ENCODE measurements at regions not wholly inside any gene's neighbourhood (a gene's known extent, or its start where the extent isn't known, plus 50 kb on each side); places are given as distances from the start of the nearest gene placed in this dataset.
"Not testable (repeated sequence)": the region's sequence is repeated elsewhere in the genome, so short reads cannot be mapped to it uniquely, and the experiment has no call there.

DNA sequence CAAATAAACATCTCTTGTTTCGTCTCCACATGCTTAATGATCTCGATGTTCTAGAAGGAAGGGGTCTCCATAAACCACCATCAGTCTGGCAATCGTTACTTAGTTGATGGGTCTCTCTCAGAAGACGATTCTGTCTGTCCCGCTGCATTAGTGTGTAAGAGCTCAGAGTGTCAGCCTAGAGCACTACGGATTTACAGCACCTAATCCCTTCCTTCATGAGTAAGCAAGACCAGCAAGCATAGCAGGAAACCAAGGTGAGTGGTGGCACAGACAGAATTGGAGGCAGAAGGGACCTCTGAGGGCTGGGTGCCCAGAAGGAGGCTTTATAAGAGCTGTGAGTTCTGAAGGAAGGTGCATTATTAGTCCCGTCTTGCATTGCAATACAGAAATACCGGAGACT lies 440.1 kb downstream of the RBFOX1 start:
- no peaks in the 10 kb centered on the region for H3K4me1 Mint-ChIP-seq (ENCODE audit: low read depth, unreplicated experiment)
- peaks cover 2% of the 10 kb centered on the region for H3K27me3 Mint-ChIP-seq (ENCODE audit: unreplicated experiment)
- H3K27ac Mint-ChIP-seq (ENCODE audit: unreplicated experiment): no peak overlapping the region
- peaks cover 8% of the 10 kb centered on the region for H3K9me3 Mint-ChIP-seq (ENCODE audit: unreplicated experiment)
- DNase-seq: no peak
- no peak overlapping the region for H3K4me3 Mint-ChIP-seq (ENCODE audit: unreplicated experiment)
- no peaks in the 10 kb centered on the region for H3K36me3 Mint-ChIP-seq (ENCODE audit: unreplicated experiment)
- TF ChIP-seq CTCF (IDR thresholded peaks at IDR 0.05; ENCODE audit: partially characterized antibody, unreplicated experiment): no peak

- DNase-seq; H3K4me3 Mint-ChIP-seq (ENCODE audit: unreplicated experiment); H3K27me3 Mint-ChIP-seq (ENCODE audit: unreplicated experiment); H3K27ac Mint-ChIP-seq (ENCODE audit: unreplicated experiment); H3K4me1 Mint-ChIP-seq (ENCODE audit: low read depth, unreplicated experiment); H3K9me3 Mint-ChIP-seq (ENCODE audit: unreplicated experiment); H3K36me3 Mint-ChIP-seq (ENCODE audit: unreplicated experiment): not testable (repeated sequence)
These were observed 436.4 kb downstream of the RBFOX1 start for GRCh38 chr16:7769091-7769490.

GRCh38 chr16:7765079-7765550 lies 432.5 kb downstream of the RBFOX1 start:
- no peak for DNase-seq
- Mint-ChIP-seq H3K27ac (ENCODE audit: unreplicated experiment) (no peak overlapping the region), H3K9me3 (ENCODE audit: unreplicated experiment) (peaks cover 4% of the 10 kb centered on the region), H3K27me3 (ENCODE audit: unreplicated experiment) (no peaks in the 10 kb centered on the region), H3K36me3 (ENCODE audit: unreplicated experiment) (no peaks in the 10 kb centered on the region), H3K4me3 (ENCODE audit: unreplicated experiment) (no peak overlapping the region), H3K4me1 (ENCODE audit: low read depth, unreplicated experiment) (peaks cover 3% of the 10 kb centered on the region)
- no peak for TF ChIP-seq CTCF (IDR thresholded peaks at IDR 0.05; ENCODE audit: partially characterized antibody, unreplicated experiment)

GRCh38 chr16:7763111-7763510 lies 430.5 kb downstream of the RBFOX1 start:
- Mint-ChIP-seq H3K36me3 (ENCODE audit: unreplicated experiment) (no peaks in the 10 kb centered on the region), H3K9me3 (ENCODE audit: unreplicated experiment) (peaks cover 2% of the 10 kb centered on the region), H3K4me3 (ENCODE audit: unreplicated experiment) (no peak overlapping the region), H3K27me3 (ENCODE audit: unreplicated experiment) (no peaks in the 10 kb centered on the region), H3K27ac (ENCODE audit: unreplicated experiment) (no peak overlapping the region), H3K4me1 (ENCODE audit: low read depth, unreplicated experiment) (peaks cover 3% of the 10 kb centered on the region)
- peak; percentile 31 for DNase-seq
- TF ChIP-seq CTCF (IDR thresholded peaks at IDR 0.05; ENCODE audit: partially characterized antibody, unreplicated experiment): no peak

All from glutamatergic neuron (in vitro differentiated cells).